ENCODE measurements at regions not wholly inside any gene's neighbourhood (a gene's known extent, or its start where the extent isn't known, plus 50 kb on each side); places are given as distances from the start of the nearest gene placed in this dataset.

GRCh38 chr17:77434136-77435114, 293.7 kb downstream of the SEC14L1 start:
- no peak for DNase-seq

GRCh38 chr17:77435272-77436057, 294.7 kb downstream of the SEC14L1 start:
- DNase-seq, result peak in 1 of 5 donors; percentile 24

- no peak for DNase-seq
These were observed 295.3 kb downstream of the SEC14L1 start for GRCh38 chr17:77436058-77436442.

- DNase-seq, result no peak
These were observed 295.7 kb downstream of the SEC14L1 start for GRCh38 chr17:77436481-77436880.

- no peak for DNase-seq
These were observed 296.2 kb downstream of the SEC14L1 start for GRCh38 chr17:77437017-77437416.

GRCh38 chr17:77437747-77438146, 297.0 kb downstream of the SEC14L1 start:
- DNase-seq, result no peak

GRCh38 chr17:77438241-77439188, 297.7 kb downstream of the SEC14L1 start:
- no peak for DNase-seq

- DNase-seq, result peak in 1 of 5 donors; percentile 17
These were observed 298.6 kb downstream of the SEC14L1 start for GRCh38 chr17:77439189-77440018.

GRCh38 chr17:77440560-77440981, 299.8 kb downstream of the SEC14L1 start:
- DNase-seq, result peak in 1 of 5 donors; percentile 75

- DNase-seq, result peak; percentile 58 to 90 (median 72)
These were observed 300.6 kb downstream of the SEC14L1 start for GRCh38 chr17:77441130-77441920.

- peak in 1 of 5 donors; percentile 53 for DNase-seq
These were observed 301.2 kb downstream of the SEC14L1 start for GRCh38 chr17:77441940-77442339.

- DNase-seq, result no peak
These were observed 302.4 kb downstream of the SEC14L1 start for GRCh38 chr17:77442976-77443747.

- no peak for DNase-seq
These were observed 303.0 kb downstream of the SEC14L1 start for GRCh38 chr17:77443748-77444260.

GRCh38 chr17:77444628-77444983, 303.8 kb downstream of the SEC14L1 start:
- no peak for DNase-seq

- DNase-seq, result peak; percentile 66 to 97 (median 78)
These were observed 304.4 kb downstream of the SEC14L1 start for GRCh38 chr17:77444984-77445759.

GRCh38 chr17:77445760-77446532, 305.2 kb downstream of the SEC14L1 start:
- DNase-seq, result peak in 4 of 5 donors; percentile 45 to 85 (median 53)

GRCh38 chr17:77446940-77447634, 306.3 kb downstream of the SEC14L1 start:
- no peak for DNase-seq
